K562 (cell line): ENCODE measurements at regions not wholly inside any gene's neighbourhood (a gene's known extent, or its start where the extent isn't known, plus 50 kb on each side); places are given as distances from the start of the nearest gene placed in this dataset.

Experiments
- ATAC-seq: fragments of 200-7000 bp; cut with Tn5 transposase; 3 replicates; pipeline ENCODE4 v1.9.1; 2020; ENCODE audit warnings: moderate library complexity
- BruUV-seq: library from RNA; stranded (reverse); fragments of 400-500 nt; replicated peaks from 2 replicates; lab custom pipeline; 2021; lab: Mats Ljungman, UMichigan
- CTCF ChIA-PET: fragments of 300-600 bp; formaldehyde crosslinking; extraction: SDS; loops from one replicate; lab custom pipeline; 2021; ENCODE audit warnings: low intra/inter-chr PET ratio; lab: Yijun Ruan, JAX
- POLR2A ChIA-PET: fragments of 300-600, 350-650 bp; sonication (Branson Sonifier 250); formaldehyde crosslinking; extraction: SDS; loops from one replicate; lab custom pipeline; 2021; ENCODE audit warnings: antibody characterized with exemption, inconsistent platforms; lab: Yijun Ruan, JAX
- DNase-seq, 4 experiments: peaks; one replicate each; pipeline versions ENCODE4 v3.0.0 to v3.0.0-alpha.2; 2011 to 2018; ENCODE audit warnings: low spot score in 3 of 4, mixed read lengths in 3 of 4; ENCODE audit errors: extremely low read depth in 1 of 4
- FAIRE-seq: peaks from 2 replicates; lab custom pipeline; 2011; peaks lifted over from hg19 to GRCh38; lab: Jason Lieb, UNC
- H2AFZ ChIP-seq: 2 replicates; pipeline ENCODE4 v1.6.0; 2011; ENCODE audit warnings: low read depth, low read length, control low read depth, inconsistent platforms
- H3K27ac ChIP-seq: fragments of 200-600 bp; 3 replicates; pipeline ENCODE4 v1.8.0; 2011; ENCODE audit warnings: low read depth, mild to moderate bottlenecking, control low read depth, inconsistent platforms, low read length, moderate library complexity, mixed read lengths; ENCODE audit errors: extremely low read depth
- H3K27me3 ChIP-seq, 2 experiments: fragments of 300-600 bp in 1 of 2; 2 replicates in 1 of 2; 3 replicates in 1 of 2; pipeline versions ENCODE4 v1.6.0 to v1.8.0; 2011; ENCODE audit warnings: inconsistent platforms in 2 of 2, low read length in 2 of 2, mild to moderate bottlenecking in 1 of 2, mixed read lengths in 1 of 2, moderate library complexity in 1 of 2; ENCODE audit not compliant: control insufficient read depth in 2 of 2, insufficient read depth in 2 of 2
- H3K36me3 ChIP-seq: fragments of 300-600 bp; 3 replicates; pipeline ENCODE4 v1.8.0; 2011; ENCODE audit warnings: mild to moderate bottlenecking, low read length, inconsistent platforms; ENCODE audit not compliant: control insufficient read depth, insufficient read depth
- H3K4me1 ChIP-seq, 2 experiments: fragments of 200-600 bp in 1 of 2; replicated peaks in 1 of 2; 2 replicates in 1 of 2; 3 replicates in 1 of 2; pipeline versions ENCODE4 v1.5.1 to v1.8.0; 2011; ENCODE audit warnings: inconsistent platforms in 2 of 2, low read length in 2 of 2, mild to moderate bottlenecking in 1 of 2, mixed read lengths in 1 of 2, moderate library complexity in 1 of 2; ENCODE audit not compliant: control insufficient read depth in 2 of 2, insufficient read depth in 2 of 2
- H3K4me2 ChIP-seq: 2 replicates; pipeline ENCODE4 v1.6.1; 2011; ENCODE audit warnings: low read length, control low read depth, inconsistent platforms, mixed read lengths; ENCODE audit not compliant: insufficient read depth
- H3K4me3 ChIP-seq: fragments of 200-600 bp; sonication (generic), shearing (Covaris generic); 2 replicates; pipeline ENCODE4 v1.5.1; 2016; ENCODE audit warnings: control low read depth, inconsistent platforms
- H3K79me2 ChIP-seq: fragments of 200-600 bp; 3 replicates; pipeline ENCODE4 v1.8.0; 2011; ENCODE audit warnings: low read length, inconsistent platforms; ENCODE audit not compliant: control insufficient read depth, insufficient read depth
- H3K9ac ChIP-seq, 2 experiments: 2 replicates each; pipeline versions ENCODE4 v1.6.0 to v1.6.1; 2011; ENCODE audit warnings: low read depth in 2 of 2, low read length in 2 of 2, control low read depth in 1 of 2, inconsistent platforms in 1 of 2, mild to moderate bottlenecking in 1 of 2, mixed read lengths in 1 of 2; ENCODE audit not compliant: insufficient read depth in 1 of 2
- H3K9me1 ChIP-seq: one replicate; pipeline ENCODE4 v1.6.0; 2011; ENCODE audit warnings: inconsistent platforms, mild to moderate bottlenecking, low read length, moderate library complexity; ENCODE audit not compliant: control insufficient read depth, insufficient read depth
- H3K9me3 ChIP-seq: replicated peaks from 2 replicates; pipeline ENCODE4 v1.5.1; 2011; ENCODE audit warnings: low read depth, low read length, inconsistent platforms; ENCODE audit not compliant: control insufficient read depth, insufficient read depth
- H4K20me1 ChIP-seq: replicated peaks from 2 replicates; pipeline ENCODE4 v1.6.1; 2011; ENCODE audit warnings: low read length, inconsistent platforms, mixed read lengths; ENCODE audit not compliant: control insufficient read depth, insufficient read depth
- BCLAF1 ChIP-seq, 2 experiments: fragments of 450-650 bp in 1 of 2; IDR thresholded peaks; 2 replicates each; pipeline ENCODE4 v1.6.1; 2011 to 2017; ENCODE audit warnings: low read depth in 2 of 2, antibody characterized with exemption in 1 of 2, borderline replicate concordance in 1 of 2, low read length in 1 of 2, mild to moderate bottlenecking in 1 of 2, mixed read lengths in 1 of 2; ENCODE audit not compliant: control insufficient read depth in 1 of 2
- CAMTA2 ChIP-seq: fragments of 250-450 bp; sonication (Bioruptor Pico); conservative IDR thresholded peaks from 2 replicates; pipeline ENCODE4 v1.5.1; 2022
- DIDO1 ChIP-seq: fragments of 450-650 bp; IDR thresholded peaks from 2 replicates; pipeline ENCODE4 v1.6.1; 2016; ENCODE audit warnings: low read depth, missing biosample characterization, missing genetic modification characterization
- MXI1 ChIP-seq: IDR thresholded peaks from 2 replicates; pipeline ENCODE4 v1.6.1; 2011; ENCODE audit warnings: low read depth, mild to moderate bottlenecking, improper control_type of control experiment, low read length
- MYBL2 ChIP-seq, 2 experiments: fragments of 450-650 bp in 1 of 2; sonication (generic) in 1 of 2; formaldehyde crosslinking in 1 of 2; IDR thresholded peaks; 2 replicates each; pipeline versions ENCODE4 v1.6.1 to v1.8.1; 2017 to 2022; ENCODE audit warnings: borderline replicate concordance in 1 of 2, inconsistent platforms in 1 of 2, low read depth in 1 of 2, mild to moderate bottlenecking in 1 of 2, missing genetic modification reagents in 1 of 2, moderate library complexity in 1 of 2
- NR2F6 ChIP-seq: fragments of 450-650 bp; formaldehyde crosslinking; IDR thresholded peaks from 2 replicates; pipeline ENCODE4 v1.4.0; 2020; ENCODE audit warnings: mild to moderate bottlenecking
- PTBP1 ChIP-seq: fragments of 200-400 bp; formaldehyde crosslinking; IDR thresholded peaks from 2 replicates; pipeline ENCODE4 v1.6.1; 2017; ENCODE audit warnings: low read depth, low read length
- PURB ChIP-seq: sonication (generic); formaldehyde crosslinking; IDR thresholded peaks from 2 replicates; pipeline ENCODE4 v1.9.0; 2021; ENCODE audit warnings: low read depth, mild to moderate bottlenecking, missing genetic modification reagents
- ZNF175 ChIP-seq: fragments of 200-800 bp; sonication (Bioruptor generic); IDR thresholded peaks from 2 replicates; pipeline ENCODE4 v1.6.1; 2016; ENCODE audit warnings: low read depth, mild to moderate bottlenecking, missing genetic modification characterization, missing compliant biosample characterization
- ZNF408 ChIP-seq: fragments of 250-450 bp; sonication (Bioruptor Pico); IDR thresholded peaks from 2 replicates; pipeline ENCODE4 v1.4.0; 2020; ENCODE audit warnings: low read depth, mild to moderate bottlenecking, moderate library complexity
- WGBS: fragments of 100-300 bp; shearing (Covaris generic); methylation state at CpG from one replicate; pipeline ENCODE4 v1.1.6; 2016; ENCODE audit warnings: low coverage, mixed read lengths; ENCODE audit not compliant: insufficient coverage; ENCODE audit errors: missing lambda C conversion rate; 5-methylcytosine and 5-hydroxymethylcytosine counted together
- in situ Hi-C: fragments of 300-500 bp; cut with MboI; formaldehyde crosslinking; loops from 4 replicates; pipeline ENCODE4 v1.15.0; 2018; ENCODE audit warnings: inconsistent platforms, mixed read lengths
- intact Hi-C: fragments of 100-400 bp; cut with micrococcal nuclease; formaldehyde crosslinking; loops from 2 replicates; pipeline ENCODE4 v1.14.2; 2022
- TF ChIP-seq, protein P1 (sequence below): fragments of 450-650 bp; IDR thresholded peaks from 2 replicates; pipeline ENCODE4 v1.6.1; 2018; ENCODE audit not compliant: partially characterized antibody
- TF ChIP-seq, protein P2 (sequence below): fragments of 250-450 bp; sonication (Bioruptor Pico); IDR thresholded peaks from 2 replicates; pipeline ENCODE4 v1.8.0; 2022; ENCODE audit warnings: moderate library complexity, mild to moderate bottlenecking, inconsistent platforms

GRCh38 chr12:111108726-111109125 lies 188.3 kb upstream of the MYL2 start (continued):
- TF ChIP-seq PURB (CRISPR knock-in tag) (no peak), CAMTA2 (CRISPR knock-in tag) (no peak), MXI1 (no peak)
- TF ChIP-seq, protein P1, sequence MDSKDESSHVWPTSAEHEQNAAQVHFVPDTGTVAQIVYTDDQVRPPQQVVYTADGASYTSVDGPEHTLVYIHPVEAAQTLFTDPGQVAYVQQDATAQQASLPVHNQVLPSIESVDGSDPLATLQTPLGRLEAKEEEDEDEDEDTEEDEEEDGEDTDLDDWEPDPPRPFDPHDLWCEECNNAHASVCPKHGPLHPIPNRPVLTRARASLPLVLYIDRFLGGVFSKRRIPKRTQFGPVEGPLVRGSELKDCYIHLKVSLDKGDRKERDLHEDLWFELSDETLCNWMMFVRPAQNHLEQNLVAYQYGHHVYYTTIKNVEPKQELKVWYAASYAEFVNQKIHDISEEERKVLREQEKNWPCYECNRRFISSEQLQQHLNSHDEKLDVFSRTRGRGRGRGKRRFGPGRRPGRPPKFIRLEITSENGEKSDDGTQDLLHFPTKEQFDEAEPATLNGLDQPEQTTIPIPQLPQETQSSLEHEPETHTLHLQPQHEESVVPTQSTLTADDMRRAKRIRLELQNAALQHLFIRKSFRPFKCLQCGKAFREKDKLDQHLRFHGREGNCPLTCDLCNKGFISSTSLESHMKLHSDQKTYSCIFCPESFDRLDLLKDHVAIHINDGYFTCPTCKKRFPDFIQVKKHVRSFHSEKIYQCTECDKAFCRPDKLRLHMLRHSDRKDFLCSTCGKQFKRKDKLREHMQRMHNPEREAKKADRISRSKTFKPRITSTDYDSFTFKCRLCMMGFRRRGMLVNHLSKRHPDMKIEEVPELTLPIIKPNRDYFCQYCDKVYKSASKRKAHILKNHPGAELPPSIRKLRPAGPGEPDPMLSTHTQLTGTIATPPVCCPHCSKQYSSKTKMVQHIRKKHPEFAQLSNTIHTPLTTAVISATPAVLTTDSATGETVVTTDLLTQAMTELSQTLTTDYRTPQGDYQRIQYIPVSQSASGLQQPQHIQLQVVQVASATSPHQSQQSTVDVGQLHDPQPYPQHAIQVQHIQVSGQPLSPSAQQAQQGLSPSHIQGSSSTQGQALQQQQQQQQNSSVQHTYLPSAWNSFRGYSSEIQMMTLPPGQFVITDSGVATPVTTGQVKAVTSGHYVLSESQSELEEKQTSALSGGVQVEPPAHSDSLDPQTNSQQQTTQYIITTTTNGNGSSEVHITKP: no peak

DNA sequence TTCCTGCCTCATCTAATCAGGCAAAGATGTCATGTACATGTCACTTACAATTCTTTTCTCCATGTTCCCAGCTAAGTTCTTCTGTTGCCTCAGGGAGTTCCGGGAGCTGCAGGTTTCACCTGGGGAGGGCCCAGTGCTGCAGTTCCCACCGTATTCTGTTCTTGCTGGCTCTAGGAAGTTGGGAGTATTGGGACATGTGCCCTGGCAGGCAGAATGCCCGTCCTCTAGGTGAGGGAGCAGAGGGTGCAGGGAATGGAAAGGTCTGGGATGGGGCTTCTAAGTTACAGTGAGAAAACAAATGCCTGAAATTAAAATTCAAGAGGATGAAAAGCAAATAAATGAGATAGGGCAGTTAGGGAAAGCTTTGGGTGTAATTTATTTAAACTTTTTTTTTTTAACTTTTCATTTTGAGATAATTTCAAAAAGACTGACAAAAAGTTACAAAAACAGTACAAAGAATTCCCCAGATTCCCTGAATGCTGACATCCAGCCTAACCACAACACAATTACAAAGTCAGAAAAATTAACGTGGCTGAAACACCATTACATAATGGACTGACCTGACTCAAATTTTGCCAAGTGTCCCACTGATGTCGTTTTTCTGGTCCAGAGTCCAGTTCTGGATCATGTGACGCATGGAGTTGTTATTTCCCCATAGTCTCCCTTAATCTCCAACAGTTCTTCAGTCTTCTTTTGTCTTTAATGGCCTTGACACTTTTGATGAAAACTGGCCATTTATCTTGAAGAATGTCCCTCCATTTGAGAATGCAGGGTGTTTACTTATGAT lies 187.2 kb upstream of the MYL2 start:
- intact Hi-C loops (no loop called here), in situ Hi-C loops (no loop called here)
- POLR2A ChIA-PET: no interaction called here
- FAIRE-seq (no peak), DNase-seq (no peak), ATAC-seq (no peak)
- Histone ChIP-seq H3K27me3 (peaks cover 10 to 18% of the 10 kb centered on the region in 2 experiments; a peak in 4 of 5 replicates), H4K20me1 (peaks cover 3% of the 10 kb centered on the region; the same call in 1 of the 2 replicates), H3K79me2 (no peaks in the 10 kb centered on the region), H3K9ac (no peak overlapping the region), H3K9me3 (no peaks in the 10 kb centered on the region), H3K4me1 (no peaks in the 10 kb centered on the region), H3K4me3 (no peak overlapping the region), H3K36me3 (no peaks in the 10 kb centered on the region), H2AFZ (no peak overlapping the region), H3K4me2 (no peak overlapping the region), H3K9me1 (no peaks in the 10 kb centered on the region), H3K27ac (no peak overlapping the region)
- CTCF ChIA-PET: no interaction called here
- no TSS peak for BruUV-seq
- WGBS: 1% methylated on average over 6 of the region's 6 CpGs
- TF ChIP-seq PTBP1 (no peak), DIDO1 (no peak), ZNF408 (CRISPR knock-in tag) (no peak), BCLAF1 (IDR thresholded peaks at IDR 0.05; ENCODE audit: borderline replicate concordance in 1 of 2, control insufficient read depth in 1 of 2, low read depth in 2 of 2, low read length in 1 of 2) (no peak), MYBL2 (IDR thresholded peaks at IDR 0.05; ENCODE audit: low read depth) (no peak), MYBL2 (CRISPR knock-in tag; IDR thresholded peaks at IDR 0.05; ENCODE audit: borderline replicate concordance) (no peak), ZNF175 (CRISPR knock-in tag) (no peak), NR2F6 (CRISPR knock-in tag) (no peak)
- TF ChIP-seq, protein P2, sequence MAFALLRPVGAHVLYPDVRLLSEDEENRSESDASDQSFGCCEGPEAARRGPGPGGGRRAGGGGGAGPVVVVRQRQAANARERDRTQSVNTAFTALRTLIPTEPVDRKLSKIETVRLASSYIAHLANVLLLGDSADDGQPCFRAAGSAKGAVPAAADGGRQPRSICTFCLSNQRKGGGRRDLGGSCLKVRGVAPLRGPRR (CRISPR knock-in tag): no peak
